ENCODE measurements at regions not wholly inside any gene's neighbourhood (a gene's known extent, or its start where the extent isn't known, plus 50 kb on each side); places are given as distances from the start of the nearest gene placed in this dataset.

GRCh38 chr16:85394456-85395206, 218.5 kb upstream of the GSE1 start:
- no peak for DNase-seq

DNA sequence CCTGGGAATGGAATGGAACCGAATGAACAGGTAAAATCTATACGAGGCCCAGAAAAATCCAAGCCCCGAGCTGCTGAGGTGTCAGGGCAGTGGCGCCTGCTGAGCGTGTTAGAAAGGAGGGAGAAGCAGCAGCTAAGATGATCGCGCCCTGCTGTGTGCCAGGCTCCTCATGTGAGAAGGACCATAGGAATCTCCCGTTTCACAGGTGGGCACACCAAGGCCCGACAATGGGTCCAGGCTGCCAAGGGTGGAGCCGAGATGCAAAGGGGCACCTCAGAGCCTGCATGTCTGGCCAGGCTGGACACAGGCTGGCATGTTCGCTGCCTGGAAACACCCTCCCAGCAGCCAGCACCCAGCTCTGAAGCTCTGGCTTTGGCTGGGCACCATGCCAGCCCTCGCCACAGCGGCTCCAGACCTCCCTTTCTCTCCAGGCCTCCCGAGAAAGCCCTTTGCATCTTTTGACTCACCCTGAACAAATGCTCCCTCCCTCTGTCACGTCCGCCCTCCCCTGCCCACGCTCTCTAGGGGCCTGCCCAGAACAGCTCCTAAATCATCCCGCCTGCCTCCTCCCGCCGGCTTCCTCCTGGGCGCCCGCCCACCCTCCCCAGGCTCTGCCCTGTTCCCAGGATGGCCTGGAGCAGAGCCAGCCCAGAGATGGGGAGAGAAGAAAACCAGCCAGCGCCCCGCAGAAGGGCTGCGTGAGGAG, 217.8 kb upstream of the GSE1 start:
- DNase-seq, result no peak

- DNase-seq, result no peak
These were observed 216.9 kb upstream of the GSE1 start for GRCh38 chr16:85395913-85396878.

GRCh38 chr16:85396879-85397871, 215.9 kb upstream of the GSE1 start:
- no peak for DNase-seq

GRCh38 chr16:85398050-85398451, 215.1 kb upstream of the GSE1 start:
- DNase-seq, result no peak

GRCh38 chr16:85398688-85399582, 214.2 kb upstream of the GSE1 start:
- DNase-seq, result no peak

GRCh38 chr16:85399583-85400284, 213.4 kb upstream of the GSE1 start:
- DNase-seq, result no peak

DNA sequence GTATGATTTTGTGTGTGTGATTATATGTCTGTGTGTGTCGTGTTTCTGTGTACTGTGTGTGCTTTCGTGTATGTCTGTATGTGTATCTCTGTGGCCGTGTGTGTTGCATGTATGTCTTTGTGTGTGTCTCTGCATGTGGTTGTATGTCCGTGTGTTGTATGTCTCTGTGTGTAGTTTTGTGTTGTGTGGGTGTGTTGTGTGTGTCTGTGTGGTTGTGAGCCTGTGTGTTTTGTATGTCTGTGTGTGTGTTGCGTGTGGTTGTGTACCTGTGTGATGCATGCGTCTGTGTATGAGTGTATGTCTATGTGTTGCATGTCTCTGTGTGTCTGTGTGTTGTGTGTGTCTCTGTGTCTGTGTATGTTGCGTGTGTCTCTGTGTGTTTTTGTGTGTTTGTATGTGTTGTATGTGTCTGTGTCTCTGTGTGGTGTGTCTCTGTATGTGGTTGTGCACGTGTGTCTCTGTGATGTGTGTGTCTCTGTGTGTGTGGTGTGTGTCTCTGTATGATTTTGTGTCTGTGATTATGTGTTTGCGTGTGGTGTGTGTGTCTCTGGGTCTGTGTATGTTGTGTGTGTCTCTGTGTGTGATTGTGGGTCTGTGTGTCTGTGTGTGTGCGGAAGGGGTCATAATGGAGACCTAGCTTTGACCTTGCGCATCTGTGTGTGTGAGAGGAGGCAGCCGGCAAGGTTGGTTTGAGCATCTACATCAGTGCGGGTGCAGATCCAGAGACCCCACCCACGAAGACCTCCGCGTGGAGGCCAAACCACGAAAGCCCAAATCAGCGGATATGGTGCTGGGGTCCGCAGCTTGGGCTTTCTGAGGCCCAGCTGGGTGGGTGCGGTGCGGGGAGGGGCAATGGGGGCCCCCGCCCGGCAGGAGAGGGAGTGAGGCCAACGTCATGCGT, 212.6 kb upstream of the GSE1 start:
- no peak for DNase-seq

GRCh38 chr16:85401370-85401916, 211.7 kb upstream of the GSE1 start:
- DNase-seq, result no peak

DNA sequence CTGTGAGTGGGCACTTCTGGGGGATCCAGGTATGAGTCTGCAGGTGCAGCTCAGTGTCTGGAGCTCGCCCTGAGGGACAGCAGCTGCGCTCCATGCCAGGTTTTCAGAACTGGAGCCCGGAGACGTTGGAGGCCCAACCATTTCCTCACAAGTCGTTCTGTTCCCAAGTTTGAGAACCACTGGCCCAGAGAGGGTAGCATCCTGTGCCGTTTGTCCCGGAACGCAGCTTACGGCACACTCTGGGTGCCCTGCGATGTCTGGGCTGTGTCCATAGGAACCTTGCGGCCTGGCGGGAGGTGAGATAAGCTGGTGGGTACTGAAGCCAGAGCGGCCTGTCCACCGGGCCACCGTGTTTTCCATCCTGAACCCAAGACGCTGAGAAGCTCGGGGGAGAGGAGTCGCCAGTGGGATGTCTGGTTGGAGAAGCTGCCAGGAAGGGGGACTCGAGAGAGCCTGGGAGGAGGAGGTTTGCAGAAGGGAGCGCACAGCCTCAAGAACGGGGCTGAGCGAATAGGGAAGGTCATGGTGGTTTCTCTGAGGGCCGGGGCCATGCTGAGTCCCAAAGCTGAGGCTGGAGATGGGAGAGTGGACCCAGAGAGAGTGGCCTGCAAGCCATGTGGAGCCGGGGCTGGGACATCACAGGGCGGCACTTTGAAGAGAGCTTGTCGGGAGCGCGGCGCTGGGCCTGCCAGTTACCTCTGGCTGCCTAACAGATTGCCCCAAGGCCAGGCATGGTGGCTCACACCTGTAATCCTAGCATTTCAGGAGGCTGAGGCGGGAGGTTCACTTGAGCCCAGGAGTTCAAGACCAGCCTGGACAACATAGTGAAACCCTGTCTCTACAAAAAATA, 211.0 kb upstream of the GSE1 start:
- no peak for DNase-seq

DNA sequence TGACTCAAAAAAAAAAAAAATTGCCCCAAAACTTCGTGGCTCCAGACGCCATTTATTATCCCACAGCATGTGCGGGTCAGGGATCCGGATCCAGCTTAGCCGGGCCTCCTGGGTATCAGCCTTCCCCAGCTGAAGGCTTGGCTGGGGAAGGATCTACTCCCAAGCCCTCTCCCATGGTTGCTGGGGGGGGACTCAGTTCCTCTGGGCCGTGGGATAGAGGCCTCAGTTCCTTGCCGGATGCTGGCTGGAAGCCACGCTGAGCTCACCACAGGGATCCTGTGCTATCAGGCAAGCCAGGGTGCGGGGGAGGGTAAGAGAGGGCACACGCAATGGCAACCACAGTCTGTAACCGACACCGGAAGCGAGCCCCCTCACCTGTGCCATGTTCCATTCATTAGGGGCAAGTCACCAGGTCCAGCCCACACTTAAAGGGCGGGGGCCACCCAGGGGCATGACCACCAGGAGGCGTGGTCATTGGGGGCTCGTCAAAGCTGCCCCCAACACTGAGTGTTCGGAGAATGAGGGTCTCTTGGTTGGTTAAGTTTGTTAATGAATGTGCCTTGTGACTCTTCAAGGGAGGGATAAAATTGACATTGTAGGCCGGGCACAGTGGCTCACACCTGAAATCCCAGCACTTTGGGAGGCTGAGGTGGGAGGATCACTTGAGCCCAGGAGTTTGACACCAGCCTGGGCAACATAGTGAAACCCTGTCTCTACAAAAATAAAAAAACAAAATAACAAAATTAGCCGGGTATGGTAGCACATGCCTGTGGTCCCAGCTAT, 210.0 kb upstream of the GSE1 start:
- DNase-seq, result no peak

DNA sequence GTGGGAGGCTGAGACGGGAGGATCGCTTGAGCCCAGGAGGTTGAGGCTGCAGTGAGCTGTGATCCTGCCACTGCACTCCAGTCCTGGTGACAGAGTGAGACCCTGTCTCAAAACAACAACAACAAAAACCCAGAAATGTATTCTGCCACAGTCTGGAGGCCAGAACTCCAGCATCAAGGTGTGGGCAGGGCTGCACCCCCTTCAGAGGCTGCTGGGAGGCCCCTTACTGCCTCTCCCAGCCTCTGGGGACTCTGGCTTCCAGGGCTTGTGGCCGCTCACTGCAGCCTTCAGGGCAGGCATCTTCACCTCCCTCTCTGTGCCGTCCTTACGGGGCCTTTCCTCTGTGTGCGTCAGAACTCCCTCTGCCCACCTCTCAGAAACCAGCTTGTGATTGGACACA, 209.4 kb upstream of the GSE1 start:
- no peak for DNase-seq

GRCh38 chr16:85412911-85413520, 200.1 kb upstream of the GSE1 start:
- DNase-seq, result no peak

- DNase-seq, result no peak
These were observed 199.1 kb upstream of the GSE1 start for GRCh38 chr16:85413691-85414663.
